Ramos (cell line): ENCODE measurements at regions not wholly inside any gene's neighbourhood (a gene's known extent, or its start where the extent isn't known, plus 50 kb on each side); places are given as distances from the start of the nearest gene placed in this dataset.

Experiments
- in situ Hi-C: fragments of 300-500 bp; cut with MboI; formaldehyde crosslinking; loops from one replicate; pipeline ENCODE4 v1.14.3; 2022; ENCODE audit warnings: low sequenced_read_pairs; ENCODE audit not compliant: unreplicated experiment

- in situ Hi-C loops, result no loop called here
These were observed 68.1 kb upstream of the TLE3 start for GRCh38 chr15:70165716-70166284.

- in situ Hi-C loops, result no loop called here
These were observed 67.4 kb upstream of the TLE3 start for GRCh38 chr15:70164910-70165715.

GRCh38 chr15:70164156-70164900 is 66.6 kb upstream of the TLE3 start:
- in situ Hi-C loops, result no loop called here

GRCh38 chr15:70160803-70161565 is 63.3 kb upstream of the TLE3 start:
- in situ Hi-C loops, result no loop called here

- in situ Hi-C loops, result no loop called here
These were observed 62.5 kb upstream of the TLE3 start for GRCh38 chr15:70160267-70160666.

- in situ Hi-C loops, result no loop called here
These were observed 61.9 kb upstream of the TLE3 start for GRCh38 chr15:70159713-70160009.

GRCh38 chr15:70159001-70159712 is 61.4 kb upstream of the TLE3 start:
- in situ Hi-C loops, result no loop called here

GRCh38 chr15:70158309-70159000 is 60.7 kb upstream of the TLE3 start:
- in situ Hi-C loops, result no loop called here

GRCh38 chr15:70156671-70157271 is 59.1 kb upstream of the TLE3 start:
- in situ Hi-C loops, result no loop called here

- in situ Hi-C loops, result no loop called here
These were observed 57.1 kb upstream of the TLE3 start for GRCh38 chr15:70154718-70155347.

- in situ Hi-C loops, result no loop called here
These were observed 56.4 kb upstream of the TLE3 start for GRCh38 chr15:70153921-70154717.

- in situ Hi-C loops, result no loop called here
These were observed 54.4 kb upstream of the TLE3 start for GRCh38 chr15:70152070-70152480.

GRCh38 chr15:70151462-70151861 is 53.7 kb upstream of the TLE3 start:
- in situ Hi-C loops, result no loop called here

GRCh38 chr15:70151003-70151402 is 53.3 kb upstream of the TLE3 start:
- in situ Hi-C loops, result no loop called here

- in situ Hi-C loops, result no loop called here
These were observed 52.7 kb upstream of the TLE3 start for GRCh38 chr15:70150405-70150747.

GRCh38 chr15:70149667-70150404 is 52.1 kb upstream of the TLE3 start:
- in situ Hi-C loops, result no loop called here

GRCh38 chr15:70147778-70148177 is 50.1 kb upstream of the TLE3 start:
- in situ Hi-C loops, result no loop called here
